ENCODE measurements at regions not wholly inside any gene's neighbourhood (a gene's known extent, or its start where the extent isn't known, plus 50 kb on each side); places are given as distances from the start of the nearest gene placed in this dataset.

DNA sequence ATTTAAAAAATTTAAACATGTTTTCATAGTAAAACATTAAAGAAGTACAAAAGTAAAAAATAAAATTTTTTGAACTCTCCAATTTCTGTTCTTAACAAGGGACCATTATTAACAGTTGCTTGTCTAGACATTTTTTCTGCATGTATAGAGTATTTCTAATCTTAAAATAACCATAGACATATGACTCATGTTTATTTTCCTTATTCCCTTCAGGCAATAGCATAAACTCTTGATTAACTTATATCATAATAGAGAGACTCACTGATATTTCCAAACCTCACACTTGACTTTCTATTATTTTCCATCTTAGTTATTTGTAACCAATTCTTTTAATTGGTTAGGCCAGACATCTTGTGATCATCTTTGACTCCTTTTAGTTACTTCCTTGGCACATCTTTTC lies 325.6 kb upstream of the SOX14 start:
- TF ChIP-seq, protein P1, sequence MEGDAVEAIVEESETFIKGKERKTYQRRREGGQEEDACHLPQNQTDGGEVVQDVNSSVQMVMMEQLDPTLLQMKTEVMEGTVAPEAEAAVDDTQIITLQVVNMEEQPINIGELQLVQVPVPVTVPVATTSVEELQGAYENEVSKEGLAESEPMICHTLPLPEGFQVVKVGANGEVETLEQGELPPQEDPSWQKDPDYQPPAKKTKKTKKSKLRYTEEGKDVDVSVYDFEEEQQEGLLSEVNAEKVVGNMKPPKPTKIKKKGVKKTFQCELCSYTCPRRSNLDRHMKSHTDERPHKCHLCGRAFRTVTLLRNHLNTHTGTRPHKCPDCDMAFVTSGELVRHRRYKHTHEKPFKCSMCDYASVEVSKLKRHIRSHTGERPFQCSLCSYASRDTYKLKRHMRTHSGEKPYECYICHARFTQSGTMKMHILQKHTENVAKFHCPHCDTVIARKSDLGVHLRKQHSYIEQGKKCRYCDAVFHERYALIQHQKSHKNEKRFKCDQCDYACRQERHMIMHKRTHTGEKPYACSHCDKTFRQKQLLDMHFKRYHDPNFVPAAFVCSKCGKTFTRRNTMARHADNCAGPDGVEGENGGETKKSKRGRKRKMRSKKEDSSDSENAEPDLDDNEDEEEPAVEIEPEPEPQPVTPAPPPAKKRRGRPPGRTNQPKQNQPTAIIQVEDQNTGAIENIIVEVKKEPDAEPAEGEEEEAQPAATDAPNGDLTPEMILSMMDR (conservative IDR thresholded peaks at IDR 0.05; ENCODE audit: low read depth, low read length): no peak
- TF ChIP-seq EZH2 (IDR thresholded peaks at IDR 0.05; ENCODE audit: borderline replicate concordance, low read depth, low read length, poor library complexity, severe bottlenecking): no peak

Measured in A673 (cell line).